ENCODE measurements at regions not wholly inside any gene's neighbourhood (a gene's known extent, or its start where the extent isn't known, plus 50 kb on each side); places are given as distances from the start of the nearest gene placed in this dataset.

GRCh38 chr1:110736900-110737605, 62.3 kb upstream of the KCNA3 start:
- DNase-seq, result no peak
- TF ChIP-seq CTCF (conservative IDR thresholded peaks at IDR 0.05), result no peak
- H3K9ac ChIP-seq (ENCODE audit: extremely low read depth, low read length, poor library complexity, severe bottlenecking), result no peak overlapping the region
- Mint-ChIP-seq H3K27me3 (ENCODE audit: insufficient read depth) (peaks cover 4% of the 10 kb centered on the region), H3K27ac (no peak overlapping the region), H3K4me1 (no peaks in the 10 kb centered on the region), H3K36me3 (ENCODE audit: low read depth) (no peaks in the 10 kb centered on the region), H3K9me3 (no peaks in the 10 kb centered on the region), H3K4me3 (no peak overlapping the region)
- H3K4me1 ChIP-seq (ENCODE audit: control insufficient read depth, insufficient read depth, low read length), result no peaks in the 10 kb centered on the region
- no peaks in the 10 kb centered on the region for H3K9me3 ChIP-seq (ENCODE audit: control insufficient read depth, low read length)
- no peak overlapping the region for H3K4me3 ChIP-seq (ENCODE audit: low read length)
- 82 to 91% methylated on average over 4 to 5 of the region's 5 CpGs for WGBS, 2 experiments (ENCODE audit: insufficient coverage in 1 of 2, insufficient read length in 1 of 2)
- no peak overlapping the region for H3K27ac ChIP-seq (ENCODE audit: low read depth, low read length)
- H3K27me3 ChIP-seq (ENCODE audit: control insufficient read depth, insufficient read depth, low read length, poor library complexity, severe bottlenecking), result peaks cover 7% of the 10 kb centered on the region
- H3K36me3 ChIP-seq (ENCODE audit: control insufficient read depth, insufficient read depth, low read length), result no peaks in the 10 kb centered on the region

GRCh38 chr1:110734133-110734680, 59.5 kb upstream of the KCNA3 start:
- H3K9me3 Mint-ChIP-seq, result no peaks in the 10 kb centered on the region
- Histone ChIP-seq H3K4me3 (ENCODE audit: low read length) (no peak overlapping the region), H3K9me3 (ENCODE audit: control insufficient read depth, low read length) (no peaks in the 10 kb centered on the region), H3K4me1 (ENCODE audit: control insufficient read depth, insufficient read depth, low read length) (no peaks in the 10 kb centered on the region), H3K9ac (ENCODE audit: extremely low read depth, low read length, poor library complexity, severe bottlenecking) (no peak overlapping the region), H3K27me3 (ENCODE audit: control insufficient read depth, insufficient read depth, low read length, poor library complexity, severe bottlenecking) (peaks cover 7% of the 10 kb centered on the region), H3K27ac (ENCODE audit: low read depth, low read length) (no peak overlapping the region), H3K36me3 (ENCODE audit: control insufficient read depth, insufficient read depth, low read length) (no peaks in the 10 kb centered on the region)
- H3K4me1 Mint-ChIP-seq, result no peaks in the 10 kb centered on the region
- no peak overlapping the region for H3K27ac Mint-ChIP-seq
- H3K27me3 Mint-ChIP-seq (ENCODE audit: insufficient read depth), result peaks cover 8% of the 10 kb centered on the region
- TF ChIP-seq CTCF (conservative IDR thresholded peaks at IDR 0.05), result no peak
- H3K4me3 Mint-ChIP-seq, result no peak overlapping the region
- 60 to 76% methylated on average over 2 to 5 of the region's 5 CpGs for WGBS, 2 experiments (ENCODE audit: insufficient coverage in 1 of 2, insufficient read length in 1 of 2)
- no peak for DNase-seq
- no peaks in the 10 kb centered on the region for H3K36me3 Mint-ChIP-seq (ENCODE audit: low read depth)

- H3K4me3 ChIP-seq (ENCODE audit: low read length), result no peak overlapping the region
- 88 to 95% methylated on average over 4 to 5 of the region's 5 CpGs for WGBS, 2 experiments (ENCODE audit: insufficient coverage in 1 of 2, insufficient read length in 1 of 2)
- H3K9me3 ChIP-seq (ENCODE audit: control insufficient read depth, low read length), result no peaks in the 10 kb centered on the region
- Mint-ChIP-seq H3K36me3 (ENCODE audit: low read depth) (no peaks in the 10 kb centered on the region), H3K4me1 (no peaks in the 10 kb centered on the region), H3K9me3 (no peaks in the 10 kb centered on the region), H3K4me3 (no peak overlapping the region), H3K27me3 (ENCODE audit: insufficient read depth) (peaks cover 8% of the 10 kb centered on the region), H3K27ac (no peak overlapping the region)
- no peak for TF ChIP-seq CTCF (conservative IDR thresholded peaks at IDR 0.05)
- no peak overlapping the region for H3K9ac ChIP-seq (ENCODE audit: extremely low read depth, low read length, poor library complexity, severe bottlenecking)
- H3K4me1 ChIP-seq (ENCODE audit: control insufficient read depth, insufficient read depth, low read length), result no peaks in the 10 kb centered on the region
- no peak overlapping the region for H3K27ac ChIP-seq (ENCODE audit: low read depth, low read length)
- H3K27me3 ChIP-seq (ENCODE audit: control insufficient read depth, insufficient read depth, low read length, poor library complexity, severe bottlenecking), result peaks cover 19% of the 10 kb centered on the region
- H3K36me3 ChIP-seq (ENCODE audit: control insufficient read depth, insufficient read depth, low read length), result no peaks in the 10 kb centered on the region
- no peak for DNase-seq
These were observed 56.8 kb upstream of the KCNA3 start for GRCh38 chr1:110731529-110731928.
